Activated naive CD4-positive, alpha-beta T cell treated with Interleukin-2 at 50 U/mL for 16 hours (primary cell): ENCODE measurements at regions not wholly inside any gene's neighbourhood (a gene's known extent, or its start where the extent isn't known, plus 50 kb on each side); places are given as distances from the start of the nearest gene placed in this dataset.

Source experiments
- DNase-seq: peaks from one replicate; pipeline ENCODE4 v3.0.0-alpha.2; 2020

- no peak for DNase-seq
Measured at GRCh38 chr4:13851085-13851940, 223.8 kb upstream of the BOD1L1 start.

GRCh38 chr4:13852411-13852810 lies 224.9 kb upstream of the BOD1L1 start:
- DNase-seq: no peak

GRCh38 chr4:13856387-13856786 lies 228.9 kb upstream of the BOD1L1 start:
- DNase-seq: no peak

- no peak for DNase-seq
Measured at GRCh38 chr4:13857397-13857796, 229.9 kb upstream of the BOD1L1 start.

GRCh38 chr4:13857800-13858199 lies 230.3 kb upstream of the BOD1L1 start:
- no peak for DNase-seq

GRCh38 chr4:13859423-13859822 lies 231.9 kb upstream of the BOD1L1 start:
- DNase-seq: no peak

GRCh38 chr4:13860126-13860525 lies 232.6 kb upstream of the BOD1L1 start:
- DNase-seq: no peak

- DNase-seq: no peak
Measured at GRCh38 chr4:13865871-13866669, 238.5 kb upstream of the BOD1L1 start.

GRCh38 chr4:13866881-13867280 lies 239.4 kb upstream of the BOD1L1 start:
- no peak for DNase-seq

GRCh38 chr4:13872155-13872554 lies 244.6 kb upstream of the BOD1L1 start:
- DNase-seq: no peak

GRCh38 chr4:13872955-13873354 lies 245.4 kb upstream of the BOD1L1 start:
- DNase-seq: no peak

GRCh38 chr4:13875181-13875580 lies 247.7 kb upstream of the BOD1L1 start:
- no peak for DNase-seq

- no peak for DNase-seq
Measured at GRCh38 chr4:13876131-13876530, 248.6 kb upstream of the BOD1L1 start.

- no peak for DNase-seq
Measured at GRCh38 chr4:13876940-13877339, 249.4 kb upstream of the BOD1L1 start.

- no peak for DNase-seq
Measured at GRCh38 chr4:13877626-13878025, 250.1 kb upstream of the BOD1L1 start.

- no peak for DNase-seq
Measured at GRCh38 chr4:13881892-13882291, 254.4 kb upstream of the BOD1L1 start.

GRCh38 chr4:13887010-13887409 lies 259.5 kb upstream of the BOD1L1 start:
- no peak for DNase-seq

- DNase-seq: no peak
Measured at GRCh38 chr4:13888112-13888511, 260.6 kb upstream of the BOD1L1 start.

GRCh38 chr4:13891544-13891939 lies 264.0 kb upstream of the BOD1L1 start:
- no peak for DNase-seq

- no peak for DNase-seq
Measured at GRCh38 chr4:13892739-13893105, 265.2 kb upstream of the BOD1L1 start.

GRCh38 chr4:13893211-13893610 lies 265.7 kb upstream of the BOD1L1 start:
- no peak for DNase-seq

- DNase-seq: no peak
Measured at GRCh38 chr4:13893987-13894386, 266.5 kb upstream of the BOD1L1 start.

GRCh38 chr4:13900780-13901179 lies 273.3 kb upstream of the BOD1L1 start:
- no peak for DNase-seq

- DNase-seq: no peak
Measured at GRCh38 chr4:13902146-13902545, 274.6 kb upstream of the BOD1L1 start.
